ENCODE measurements at regions not wholly inside any gene's neighbourhood (a gene's known extent, or its start where the extent isn't known, plus 50 kb on each side); places are given as distances from the start of the nearest gene placed in this dataset.
"Not testable (repeated sequence)": the region's sequence is repeated elsewhere in the genome, so short reads cannot be mapped to it uniquely, and the experiment has no call there.

DNA sequence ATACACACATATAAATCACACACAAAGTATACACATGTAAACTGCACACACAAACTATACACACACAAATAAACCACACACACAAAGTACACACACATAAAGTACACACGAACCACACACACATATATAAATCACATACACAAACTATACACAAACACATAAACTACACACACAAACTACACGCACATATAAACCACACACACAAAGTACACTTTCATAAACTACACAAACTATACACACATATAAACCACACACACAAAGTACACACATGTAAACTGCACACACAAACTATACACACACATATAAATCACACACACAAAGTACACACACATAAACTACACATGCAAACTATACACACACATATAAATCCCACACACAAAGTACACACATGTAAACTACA lies 347.3 kb downstream of the CNTNAP3B start:
- H3K4me2 ChIP-seq (ENCODE audit: low read length); H4K20me1 ChIP-seq (ENCODE audit: insufficient read depth); CTCF ChIA-PET; BruUV-seq (replicated peaks); POLR2A ChIA-PET; H3K79me2 ChIP-seq (ENCODE audit: insufficient read depth, low read length); ATAC-seq; H3K36me3 ChIP-seq (ENCODE audit: control insufficient read depth in 1 of 2, insufficient read depth in 2 of 2, low read length in 2 of 2); H3K9ac ChIP-seq (ENCODE audit: low read length); H3K27me3 ChIP-seq (ENCODE audit: insufficient read depth, low read length); intact Hi-C loops (cut with micrococcal nuclease); RAD21 ChIA-PET (ENCODE audit: low non-redundant PET in 1 of 2, low total read pairs in 2 of 2, uncharacterized antibody in 2 of 2, unreplicated experiment in 2 of 2); H3K9me2 ChIP-seq (ENCODE audit: insufficient read depth); DNase-seq (ENCODE audit: low read depth, low spot score); H3K4me1 ChIP-seq (ENCODE audit: control insufficient read depth in 1 of 2, insufficient read depth in 2 of 2, low read length in 2 of 2); H3K27ac ChIP-seq (ENCODE audit: low read depth, low read length); H3K4me3 ChIP-seq (replicated peaks in 1 of 2; ENCODE audit: low read depth in 1 of 2, low read length in 2 of 2); H2AFZ ChIP-seq (ENCODE audit: low read depth, low read length, poor library complexity, severe bottlenecking); H3K9me3 ChIP-seq (ENCODE audit: control insufficient read depth in 1 of 2, insufficient read depth in 1 of 2, low read depth in 1 of 2, low read length in 2 of 2): not testable (repeated sequence)

DNA sequence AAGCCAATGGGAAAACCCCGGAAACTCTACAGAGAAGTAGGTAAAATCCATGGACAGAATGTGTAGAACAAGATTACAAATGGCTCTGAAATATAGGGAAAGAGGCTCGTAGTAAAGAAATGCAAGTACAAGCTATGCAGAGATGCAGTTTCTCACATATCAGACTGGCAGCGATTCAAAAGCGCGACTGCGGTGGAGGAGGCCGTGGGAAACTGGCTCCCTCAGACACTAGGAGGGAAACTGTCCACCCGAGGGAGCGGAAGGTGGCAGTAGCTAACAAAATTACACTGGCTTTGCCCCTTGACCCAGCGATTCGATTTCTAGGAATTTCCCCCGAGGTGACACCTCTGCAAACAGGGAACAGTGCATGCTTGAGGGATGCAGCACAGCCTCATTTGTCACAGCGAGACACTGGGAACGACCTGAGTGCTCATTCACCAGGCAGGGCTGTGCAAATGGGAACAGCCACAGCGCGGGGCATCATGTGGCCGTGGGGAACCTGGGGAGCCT lies 349.3 kb downstream of the CNTNAP3B start:
- DNase-seq (ENCODE audit: low read depth, low spot score); H3K9me3 ChIP-seq (ENCODE audit: control insufficient read depth in 1 of 2, insufficient read depth in 1 of 2, low read depth in 1 of 2, low read length in 2 of 2); H3K9me2 ChIP-seq (ENCODE audit: insufficient read depth); H3K4me3 ChIP-seq (replicated peaks in 1 of 2; ENCODE audit: low read depth in 1 of 2, low read length in 2 of 2); RAD21 ChIA-PET (ENCODE audit: low non-redundant PET in 1 of 2, low total read pairs in 2 of 2, uncharacterized antibody in 2 of 2, unreplicated experiment in 2 of 2); H3K4me1 ChIP-seq (ENCODE audit: control insufficient read depth in 1 of 2, insufficient read depth in 2 of 2, low read length in 2 of 2); H3K79me2 ChIP-seq (ENCODE audit: insufficient read depth, low read length); CTCF ChIA-PET; H3K9ac ChIP-seq (ENCODE audit: low read length); H2AFZ ChIP-seq (ENCODE audit: low read depth, low read length, poor library complexity, severe bottlenecking); BruUV-seq (replicated peaks); POLR2A ChIA-PET; H3K36me3 ChIP-seq (ENCODE audit: control insufficient read depth in 1 of 2, insufficient read depth in 2 of 2, low read length in 2 of 2); H4K20me1 ChIP-seq (ENCODE audit: insufficient read depth); H3K27ac ChIP-seq (ENCODE audit: low read depth, low read length); intact Hi-C loops (cut with micrococcal nuclease); ATAC-seq; H3K27me3 ChIP-seq (ENCODE audit: insufficient read depth, low read length); H3K4me2 ChIP-seq (ENCODE audit: low read length): not testable (repeated sequence)

DNA sequence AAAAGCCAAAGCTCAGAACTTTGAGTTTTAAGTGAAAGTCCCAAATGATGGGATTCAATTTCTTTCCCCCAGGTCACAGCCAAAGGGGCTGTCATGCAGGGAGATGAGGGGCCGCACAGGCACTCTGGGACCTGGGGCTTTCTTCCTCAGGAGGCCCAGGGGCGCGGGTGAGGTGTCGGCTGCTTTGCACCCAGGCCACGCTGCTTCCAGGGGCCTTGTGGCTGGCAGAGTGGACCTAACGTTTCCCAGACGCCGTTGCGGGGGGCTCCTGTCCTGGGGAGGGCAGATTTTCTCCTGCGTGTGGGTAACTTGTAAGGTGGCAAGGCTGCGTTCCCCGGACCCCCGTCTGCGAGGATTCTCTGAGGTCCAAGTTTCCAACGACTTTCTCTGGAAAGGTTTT lies 350.0 kb downstream of the CNTNAP3B start:
- H3K4me2 ChIP-seq (ENCODE audit: low read length); H3K4me1 ChIP-seq (ENCODE audit: control insufficient read depth in 1 of 2, insufficient read depth in 2 of 2, low read length in 2 of 2); H2AFZ ChIP-seq (ENCODE audit: low read depth, low read length, poor library complexity, severe bottlenecking); H3K9me3 ChIP-seq (ENCODE audit: control insufficient read depth in 1 of 2, insufficient read depth in 1 of 2, low read depth in 1 of 2, low read length in 2 of 2); H3K79me2 ChIP-seq (ENCODE audit: insufficient read depth, low read length); H3K9ac ChIP-seq (ENCODE audit: low read length); RAD21 ChIA-PET (ENCODE audit: low non-redundant PET in 1 of 2, low total read pairs in 2 of 2, uncharacterized antibody in 2 of 2, unreplicated experiment in 2 of 2); H3K9me2 ChIP-seq (ENCODE audit: insufficient read depth); H3K4me3 ChIP-seq (replicated peaks in 1 of 2; ENCODE audit: low read depth in 1 of 2, low read length in 2 of 2); H3K36me3 ChIP-seq (ENCODE audit: control insufficient read depth in 1 of 2, insufficient read depth in 2 of 2, low read length in 2 of 2); CTCF ChIA-PET; H4K20me1 ChIP-seq (ENCODE audit: insufficient read depth); ATAC-seq; intact Hi-C loops (cut with micrococcal nuclease); BruUV-seq (replicated peaks); H3K27ac ChIP-seq (ENCODE audit: low read depth, low read length); POLR2A ChIA-PET; DNase-seq (ENCODE audit: low read depth, low spot score); H3K27me3 ChIP-seq (ENCODE audit: insufficient read depth, low read length): not testable (repeated sequence)

DNA sequence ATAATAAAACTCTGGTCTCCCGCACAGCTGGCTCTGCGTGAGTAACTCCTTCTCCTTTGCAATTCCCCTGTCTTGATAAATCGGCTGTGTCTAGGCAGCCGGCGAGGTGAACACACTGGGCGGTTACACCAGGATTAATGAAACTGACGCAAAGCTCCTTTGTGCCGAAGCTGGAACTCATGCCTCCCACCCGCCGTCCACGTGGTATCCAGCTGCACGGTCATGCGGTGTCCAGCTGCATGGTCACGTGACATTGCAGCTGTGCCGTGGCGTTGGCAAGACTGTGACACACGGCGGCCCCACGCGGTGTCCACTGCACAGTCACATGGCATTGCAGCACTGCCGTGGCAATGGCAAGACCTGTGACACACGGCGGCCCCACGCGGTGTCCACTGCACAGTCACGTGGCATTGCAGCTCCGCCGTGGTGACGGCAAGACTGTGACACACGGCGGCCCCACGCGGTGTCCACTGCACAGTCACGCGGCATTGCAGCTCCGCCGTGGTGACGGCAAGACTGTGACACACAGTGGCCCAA lies 350.6 kb downstream of the CNTNAP3B start:
- H3K4me1 ChIP-seq (ENCODE audit: control insufficient read depth in 1 of 2, insufficient read depth in 2 of 2, low read length in 2 of 2); H3K79me2 ChIP-seq (ENCODE audit: insufficient read depth, low read length); H3K9me2 ChIP-seq (ENCODE audit: insufficient read depth); H3K4me3 ChIP-seq (replicated peaks in 1 of 2; ENCODE audit: low read depth in 1 of 2, low read length in 2 of 2); BruUV-seq (replicated peaks); H3K9ac ChIP-seq (ENCODE audit: low read length); H3K27me3 ChIP-seq (ENCODE audit: insufficient read depth, low read length); H3K9me3 ChIP-seq (ENCODE audit: control insufficient read depth in 1 of 2, insufficient read depth in 1 of 2, low read depth in 1 of 2, low read length in 2 of 2); RAD21 ChIA-PET (ENCODE audit: low non-redundant PET in 1 of 2, low total read pairs in 2 of 2, uncharacterized antibody in 2 of 2, unreplicated experiment in 2 of 2); CTCF ChIA-PET; H3K27ac ChIP-seq (ENCODE audit: low read depth, low read length); POLR2A ChIA-PET; H3K36me3 ChIP-seq (ENCODE audit: control insufficient read depth in 1 of 2, insufficient read depth in 2 of 2, low read length in 2 of 2); H4K20me1 ChIP-seq (ENCODE audit: insufficient read depth); ATAC-seq; H3K4me2 ChIP-seq (ENCODE audit: low read length); intact Hi-C loops (cut with micrococcal nuclease); DNase-seq (ENCODE audit: low read depth, low spot score); H2AFZ ChIP-seq (ENCODE audit: low read depth, low read length, poor library complexity, severe bottlenecking): not testable (repeated sequence)

DNA sequence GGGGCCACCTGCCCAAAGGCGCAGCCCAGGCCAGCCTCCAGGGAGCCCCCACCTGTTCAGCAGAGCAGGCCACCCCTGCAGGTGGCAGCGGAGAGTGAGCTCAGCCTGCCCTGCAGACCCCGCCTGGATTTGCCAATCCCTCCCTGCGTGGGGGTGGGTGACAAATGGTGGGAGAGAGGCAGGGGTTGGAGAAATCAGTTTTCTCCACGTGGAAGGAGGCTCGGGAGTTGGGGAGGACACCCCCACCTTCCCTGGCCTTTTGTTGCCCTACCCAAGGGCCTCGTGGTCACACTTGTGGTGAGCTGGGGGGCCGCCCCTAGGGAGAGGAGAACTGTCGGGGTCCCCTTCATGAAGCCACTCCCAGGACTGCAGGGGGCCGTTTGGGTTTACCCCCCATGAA lies 351.7 kb downstream of the CNTNAP3B start:
- H3K27ac ChIP-seq (ENCODE audit: low read depth, low read length); intact Hi-C loops (cut with micrococcal nuclease); H3K36me3 ChIP-seq (ENCODE audit: control insufficient read depth in 1 of 2, insufficient read depth in 2 of 2, low read length in 2 of 2); H3K4me1 ChIP-seq (ENCODE audit: control insufficient read depth in 1 of 2, insufficient read depth in 2 of 2, low read length in 2 of 2); H3K79me2 ChIP-seq (ENCODE audit: insufficient read depth, low read length); POLR2A ChIA-PET; H2AFZ ChIP-seq (ENCODE audit: low read depth, low read length, poor library complexity, severe bottlenecking); H3K4me2 ChIP-seq (ENCODE audit: low read length); BruUV-seq (replicated peaks); CTCF ChIA-PET; DNase-seq (ENCODE audit: low read depth, low spot score); H3K9me3 ChIP-seq (ENCODE audit: control insufficient read depth in 1 of 2, insufficient read depth in 1 of 2, low read depth in 1 of 2, low read length in 2 of 2); H3K9me2 ChIP-seq (ENCODE audit: insufficient read depth); H4K20me1 ChIP-seq (ENCODE audit: insufficient read depth); RAD21 ChIA-PET (ENCODE audit: low non-redundant PET in 1 of 2, low total read pairs in 2 of 2, uncharacterized antibody in 2 of 2, unreplicated experiment in 2 of 2); H3K4me3 ChIP-seq (replicated peaks in 1 of 2; ENCODE audit: low read depth in 1 of 2, low read length in 2 of 2); H3K9ac ChIP-seq (ENCODE audit: low read length); H3K27me3 ChIP-seq (ENCODE audit: insufficient read depth, low read length); ATAC-seq: not testable (repeated sequence)

All from HCT116 (cell line).